ENCODE measurements at regions not wholly inside any gene's neighbourhood (a gene's known extent, or its start where the extent isn't known, plus 50 kb on each side); places are given as distances from the start of the nearest gene placed in this dataset.
"Not testable (repeated sequence)": the region's sequence is repeated elsewhere in the genome, so short reads cannot be mapped to it uniquely, and the experiment has no call there.

DNA sequence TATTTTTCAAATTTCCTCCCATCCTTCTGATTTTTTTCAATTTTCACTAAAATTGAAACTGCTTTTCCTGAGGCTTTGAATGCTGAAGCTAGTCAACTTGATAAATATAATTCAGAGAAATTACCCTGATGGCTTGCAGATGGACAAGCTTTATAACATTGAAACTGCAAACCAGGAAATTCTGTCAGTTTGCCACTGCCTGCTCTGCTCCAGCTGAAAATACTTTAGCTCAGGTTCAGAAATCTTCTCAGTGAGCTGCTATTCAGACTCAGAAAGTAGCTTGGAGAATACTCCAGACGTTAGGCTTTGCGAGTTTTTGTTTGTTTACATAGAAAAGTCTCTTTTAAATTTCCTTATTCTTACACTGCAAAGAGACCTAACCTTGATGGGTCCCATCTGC lies 1574.7 kb downstream of the STIM2 start:
- ATAC-seq (no peak), DNase-seq (ENCODE audit: low spot score in 2 of 2) (no peak)
- H3K36me3 Mint-ChIP-seq, result no peaks in the 10 kb centered on the region
- H3K4me3 Mint-ChIP-seq, result no peak overlapping the region
- H3K9me3 Mint-ChIP-seq, result peaks cover 22% of the 10 kb centered on the region
- no peaks in the 10 kb centered on the region for H3K4me1 Mint-ChIP-seq
- no peak overlapping the region for H3K27ac Mint-ChIP-seq

DNA sequence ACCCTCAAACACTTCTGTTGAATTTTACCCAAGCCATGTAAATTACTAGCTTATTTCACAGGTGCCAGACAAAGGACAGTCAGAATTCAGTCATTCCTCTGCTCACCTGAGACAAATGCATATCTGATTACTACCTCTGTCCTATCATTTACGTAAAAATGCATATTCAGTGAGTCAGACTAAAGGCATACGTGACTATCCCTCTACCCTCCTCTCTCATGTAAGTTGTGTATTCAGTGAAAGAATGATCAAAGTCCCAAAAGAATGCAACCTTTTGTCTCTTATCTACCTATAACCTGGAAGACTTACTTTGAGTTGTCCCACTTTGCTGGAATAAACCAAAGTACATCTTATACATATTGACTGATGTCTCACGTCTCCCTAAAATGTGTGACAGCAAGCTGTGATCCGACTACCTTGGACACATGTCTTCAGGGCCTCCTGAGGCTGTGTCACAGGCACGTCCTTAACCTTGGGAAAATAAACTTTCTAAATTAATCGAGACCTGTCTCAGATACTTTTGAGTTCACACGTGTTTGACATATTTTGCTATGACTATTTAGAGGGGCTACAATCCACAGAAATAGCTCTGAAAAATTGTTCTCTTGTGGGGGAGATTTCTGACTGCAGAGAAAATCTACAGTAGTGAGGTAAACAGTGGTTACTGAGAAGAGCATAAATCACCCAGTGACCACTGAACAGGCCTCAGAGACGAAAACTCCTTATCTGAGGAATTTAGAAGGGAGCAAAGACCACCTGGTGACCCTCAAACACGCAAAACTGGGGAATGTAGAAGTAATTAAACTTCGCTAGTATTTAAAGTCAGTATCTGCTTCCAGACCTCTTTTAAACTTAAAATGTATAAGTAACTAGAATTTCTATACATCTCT lies 1575.8 kb downstream of the STIM2 start:
- Mint-ChIP-seq H3K9me3 (peaks cover 17% of the 10 kb centered on the region), H3K4me3 (no peak overlapping the region), H3K36me3 (no peaks in the 10 kb centered on the region), H3K27ac (no peak overlapping the region), H3K4me1 (no peaks in the 10 kb centered on the region)
- no peak for ATAC-seq
- no peak for DNase-seq (ENCODE audit: low spot score in 2 of 2)

DNA sequence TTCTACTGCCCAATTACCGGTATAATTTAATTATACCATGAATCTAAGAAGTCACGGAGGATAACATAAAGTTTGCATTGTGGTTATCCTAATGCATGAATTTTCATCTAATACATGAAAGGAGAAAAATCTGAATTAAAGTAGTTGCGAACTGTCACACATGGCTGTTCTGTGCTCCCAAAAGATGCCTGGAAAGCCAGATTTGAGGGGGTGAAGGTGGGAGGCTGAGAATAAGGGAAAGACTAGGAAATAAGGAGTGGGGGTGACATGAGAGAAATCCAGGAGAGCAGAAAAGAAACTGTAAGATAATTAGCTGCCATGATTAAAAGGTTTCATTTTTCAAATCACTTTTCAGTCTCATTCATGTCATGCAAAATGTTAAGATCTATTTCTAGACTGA lies 1582.7 kb downstream of the STIM2 start:
- Mint-ChIP-seq H3K9me3 (peaks cover 22% of the 10 kb centered on the region), H3K27ac (no peak overlapping the region), H3K36me3 (no peaks in the 10 kb centered on the region), H3K4me3 (no peak overlapping the region), H3K4me1 (no peaks in the 10 kb centered on the region)
- no peak for DNase-seq (ENCODE audit: low spot score in 2 of 2)
- ATAC-seq, result no peak

DNA sequence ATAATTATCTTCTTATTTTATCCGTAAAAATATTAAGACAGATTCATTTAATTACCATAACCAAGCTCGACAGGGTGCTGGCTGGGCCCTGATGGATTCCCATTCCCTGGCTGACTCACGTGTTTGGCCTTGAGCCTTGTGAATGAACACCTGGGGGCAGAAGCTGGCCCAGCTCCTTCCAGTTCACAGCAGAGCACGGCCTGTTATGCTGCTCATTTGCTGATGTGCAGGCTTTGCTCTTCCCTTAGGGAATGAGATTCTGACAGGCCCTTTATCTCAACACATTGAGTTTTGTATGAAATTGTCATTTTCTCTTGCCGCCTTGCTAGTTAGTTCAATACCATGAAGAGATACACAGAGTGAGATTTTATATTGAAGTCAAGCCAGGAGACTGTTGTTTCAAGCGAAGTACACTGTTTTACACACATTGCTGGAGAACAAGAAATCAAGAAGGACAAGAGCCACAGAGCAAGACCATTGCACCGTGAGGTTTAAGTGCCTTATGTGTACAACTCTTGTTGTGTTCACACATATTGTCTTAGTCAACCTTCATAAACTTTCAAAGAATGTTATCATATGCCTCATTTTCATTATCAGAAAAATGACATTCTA lies 1583.3 kb downstream of the STIM2 start:
- no peak for DNase-seq (ENCODE audit: low spot score in 2 of 2)
- ATAC-seq, result no peak

DNA sequence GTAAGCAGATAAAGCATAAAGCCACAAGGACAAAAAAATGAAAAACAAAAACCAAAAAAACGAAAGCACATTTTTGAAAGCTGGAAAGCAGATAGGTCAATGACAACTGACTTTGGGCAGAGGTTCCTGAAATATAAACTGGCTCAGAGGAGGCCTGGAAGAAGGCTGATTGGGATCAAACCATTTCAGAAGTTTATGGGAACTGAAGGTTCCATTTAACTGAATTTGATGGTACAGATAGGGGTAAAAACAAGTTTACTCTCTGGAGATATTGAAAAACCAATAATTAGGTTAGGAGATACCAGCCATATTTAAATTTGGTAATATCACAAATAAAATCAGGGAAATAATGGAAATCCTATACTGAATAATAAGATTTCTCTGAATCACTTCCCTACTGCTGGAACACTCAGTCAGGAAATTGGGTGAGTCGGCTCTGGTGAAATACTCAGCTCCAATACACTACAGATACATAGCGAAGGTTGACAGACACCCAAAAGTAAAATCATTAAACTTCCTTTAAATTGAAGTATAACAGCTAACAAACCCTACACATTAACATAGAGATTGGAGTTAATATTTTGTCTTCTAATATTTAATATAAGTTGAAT lies 1584.3 kb downstream of the STIM2 start:
- ATAC-seq, result no peak

More for the DNA sequence above, 1583.3 kb downstream of the STIM2 start:
- peaks cover 19% of the 10 kb centered on the region for H3K9me3 Mint-ChIP-seq
- H3K27ac Mint-ChIP-seq, result no peak overlapping the region
- H3K4me3 Mint-ChIP-seq, result no peak overlapping the region
- H3K4me1 Mint-ChIP-seq, result no peaks in the 10 kb centered on the region
- H3K36me3 Mint-ChIP-seq, result no peaks in the 10 kb centered on the region

DNA sequence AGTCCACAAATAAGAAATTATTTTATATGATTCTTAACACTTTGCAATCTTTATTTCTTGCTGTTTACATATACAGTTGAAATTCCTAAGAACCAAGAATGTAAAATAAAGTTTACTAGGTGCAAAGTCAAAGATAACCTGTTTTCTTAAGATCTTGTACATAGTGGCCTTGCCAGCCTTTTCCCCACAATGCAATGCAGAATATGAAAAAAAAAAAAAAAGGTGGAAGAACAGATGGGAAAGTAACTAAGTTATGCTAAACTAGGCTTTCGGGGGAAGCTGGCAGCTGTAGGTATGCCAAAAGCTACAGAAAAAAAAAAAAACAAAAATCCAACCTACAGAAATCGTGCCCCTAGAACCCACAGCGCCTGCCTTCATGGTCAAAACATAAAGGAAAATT lies 1588.4 kb downstream of the STIM2 start:
- no peaks in the 10 kb centered on the region for H3K4me1 Mint-ChIP-seq
- peaks cover 18% of the 10 kb centered on the region for H3K9me3 Mint-ChIP-seq
- ATAC-seq (no peak), DNase-seq (ENCODE audit: low spot score in 2 of 2) (no peak)
- H3K27ac Mint-ChIP-seq, result no peak overlapping the region
- no peak overlapping the region for H3K4me3 Mint-ChIP-seq
- H3K36me3 Mint-ChIP-seq, result no peaks in the 10 kb centered on the region

More for the DNA sequence above, 1584.3 kb downstream of the STIM2 start:
- no peak overlapping the region for H3K4me3 Mint-ChIP-seq
- H3K9me3 Mint-ChIP-seq, result peaks cover 21% of the 10 kb centered on the region
- no peaks in the 10 kb centered on the region for H3K36me3 Mint-ChIP-seq
- no peak for DNase-seq (ENCODE audit: low spot score in 2 of 2)
- H3K4me1 Mint-ChIP-seq, result no peaks in the 10 kb centered on the region
- H3K27ac Mint-ChIP-seq, result no peak overlapping the region

DNA sequence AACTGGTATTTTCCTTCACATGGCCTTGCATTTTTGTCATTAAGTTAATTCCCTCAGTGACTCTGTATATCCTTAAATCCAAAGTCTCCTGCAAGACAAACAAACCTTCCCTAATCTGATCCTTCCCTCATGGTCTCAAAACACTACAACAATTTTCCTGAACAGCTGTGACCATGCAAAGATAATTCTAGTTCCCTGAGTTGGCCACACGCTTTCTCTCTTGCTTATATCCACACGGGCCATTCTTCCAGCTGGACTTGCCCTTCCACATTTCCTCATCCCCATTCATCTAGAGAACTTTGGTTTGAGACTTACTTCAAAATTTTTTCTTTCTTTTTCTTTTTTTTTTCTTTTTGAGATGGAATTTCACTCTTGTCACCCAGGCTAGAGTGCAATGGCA lies 1590.7 kb downstream of the STIM2 start:
- peaks cover 25% of the 10 kb centered on the region for H3K9me3 Mint-ChIP-seq
- no peaks in the 10 kb centered on the region for H3K4me1 Mint-ChIP-seq
- DNase-seq (ENCODE audit: low spot score in 2 of 2) (no peak), ATAC-seq (no peak)
- no peak overlapping the region for H3K27ac Mint-ChIP-seq
- no peaks in the 10 kb centered on the region for H3K36me3 Mint-ChIP-seq
- H3K4me3 Mint-ChIP-seq, result no peak overlapping the region

DNA sequence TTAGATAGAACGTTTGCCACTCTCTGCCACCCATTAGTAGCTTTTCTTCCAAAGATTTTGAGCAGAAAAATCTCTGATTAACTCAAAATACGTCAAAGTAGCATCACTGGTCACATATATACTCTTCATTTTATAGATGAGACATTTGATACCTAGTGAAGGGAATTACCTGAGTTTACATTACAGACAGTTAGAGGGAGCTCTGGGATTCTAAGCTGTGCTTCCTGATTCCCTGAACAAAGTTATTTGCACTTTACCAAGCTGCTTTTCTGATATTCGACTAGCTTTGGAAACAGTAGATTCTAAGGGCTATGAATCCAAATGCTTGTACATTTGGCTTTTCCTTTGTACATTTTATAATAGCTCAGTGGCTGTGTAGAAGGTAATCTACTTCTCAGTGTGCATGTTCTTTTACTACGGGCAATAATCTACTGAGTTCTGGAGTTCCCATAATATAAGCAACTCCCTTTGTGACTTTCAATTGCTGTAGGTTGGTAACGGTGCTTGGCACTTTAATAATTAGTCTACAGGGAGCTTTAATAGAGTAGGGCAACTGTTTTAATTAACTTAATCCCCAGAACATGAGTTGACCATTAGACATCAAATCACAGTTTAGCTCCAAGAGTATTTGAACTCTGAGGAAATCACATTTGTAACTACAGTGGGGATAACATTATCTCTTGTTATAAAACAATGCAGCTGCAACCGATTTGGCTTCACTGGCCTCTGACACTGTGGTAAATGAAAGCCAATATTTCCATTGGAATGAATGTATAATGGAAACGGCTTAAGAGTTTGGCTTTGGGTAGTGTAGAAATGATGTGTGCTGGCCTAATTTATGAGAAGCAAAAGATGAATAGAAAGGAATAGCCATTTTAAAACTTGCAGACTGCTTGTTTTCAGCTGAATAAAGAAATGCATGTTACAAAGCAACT lies 1602.4 kb downstream of the STIM2 start:
- no peaks in the 10 kb centered on the region for H3K36me3 Mint-ChIP-seq
- no peaks in the 10 kb centered on the region for H3K4me1 Mint-ChIP-seq
- DNase-seq (ENCODE audit: low spot score in 2 of 2), result no peak
- no peak overlapping the region for H3K4me3 Mint-ChIP-seq
- H3K9me3 Mint-ChIP-seq, result peaks cover 2% of the 10 kb centered on the region
- no peak overlapping the region for H3K27ac Mint-ChIP-seq
- no peak for ATAC-seq

DNA sequence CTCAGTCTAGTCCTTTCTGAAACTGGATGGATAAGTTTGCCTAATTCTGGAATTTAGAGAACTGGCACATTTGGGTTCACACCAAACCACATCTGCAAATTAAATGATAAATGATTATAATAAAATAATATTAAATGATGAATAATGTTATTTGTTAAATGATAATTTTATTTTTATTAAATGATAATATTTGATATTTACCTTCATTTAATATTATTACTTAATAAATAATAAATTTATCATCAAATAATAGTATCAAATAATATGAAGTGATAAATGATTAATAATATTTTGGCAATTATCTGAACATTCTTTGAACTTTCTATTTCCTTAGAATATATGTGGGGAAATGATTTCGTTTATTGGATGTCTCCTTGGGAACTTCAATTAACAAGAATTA lies 1604.2 kb downstream of the STIM2 start:
- ATAC-seq (no peak), DNase-seq (ENCODE audit: low spot score in 2 of 2) (no peak)
- Mint-ChIP-seq H3K4me1 (no peaks in the 10 kb centered on the region), H3K9me3 (peaks cover 10% of the 10 kb centered on the region), H3K4me3 (no peak overlapping the region), H3K27ac (no peak overlapping the region), H3K36me3 (no peaks in the 10 kb centered on the region)

DNA sequence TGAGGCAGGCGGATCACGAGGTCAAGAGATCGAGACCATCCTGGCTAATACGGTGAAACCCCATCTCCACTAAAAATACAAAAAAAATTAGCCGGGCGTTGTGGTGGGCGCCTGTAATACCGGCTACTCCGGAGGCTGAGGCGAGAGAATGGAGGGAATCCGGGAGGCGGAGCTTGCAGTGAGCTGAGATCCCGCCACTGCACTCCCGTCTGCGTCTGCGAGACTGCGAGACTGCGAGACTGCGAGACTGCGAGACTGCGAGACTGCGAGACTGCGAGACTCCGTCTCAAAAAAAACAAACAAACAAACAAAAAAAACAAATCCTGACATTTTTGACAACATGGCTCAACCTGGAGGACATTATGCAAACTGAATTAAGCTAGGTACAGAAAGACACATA lies 1606.2 kb downstream of the STIM2 start:
- H3K4me1 Mint-ChIP-seq; H3K27ac Mint-ChIP-seq; DNase-seq (ENCODE audit: low spot score in 2 of 2); H3K36me3 Mint-ChIP-seq; H3K4me3 Mint-ChIP-seq; ATAC-seq: not testable (repeated sequence)
- H3K9me3 Mint-ChIP-seq, result peaks cover 14% of the 10 kb centered on the region

DNA sequence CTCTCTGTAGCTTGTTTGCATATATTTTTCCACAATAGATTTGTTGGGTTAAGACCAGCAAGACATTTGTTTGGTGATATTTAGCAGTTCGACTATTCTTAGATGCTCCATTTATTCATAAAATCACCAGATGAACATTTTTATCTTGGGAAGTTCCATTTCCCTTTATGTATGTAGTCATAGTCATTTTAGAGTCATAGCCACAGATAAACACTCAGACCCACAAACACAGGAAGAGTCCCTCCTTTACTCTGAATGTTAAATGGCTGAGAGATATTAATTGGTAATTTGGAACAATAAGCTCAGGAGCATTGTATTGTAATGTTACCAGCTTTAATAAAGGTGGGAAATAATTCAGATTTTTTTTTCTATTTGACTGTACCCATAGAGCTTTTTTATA lies 1608.7 kb downstream of the STIM2 start:
- no peak for DNase-seq (ENCODE audit: low spot score in 2 of 2)
- Mint-ChIP-seq H3K4me1 (no peaks in the 10 kb centered on the region), H3K9me3 (peaks cover 17% of the 10 kb centered on the region), H3K36me3 (no peaks in the 10 kb centered on the region), H3K27ac (no peak overlapping the region), H3K4me3 (no peak overlapping the region)
- no peak for ATAC-seq

DNA sequence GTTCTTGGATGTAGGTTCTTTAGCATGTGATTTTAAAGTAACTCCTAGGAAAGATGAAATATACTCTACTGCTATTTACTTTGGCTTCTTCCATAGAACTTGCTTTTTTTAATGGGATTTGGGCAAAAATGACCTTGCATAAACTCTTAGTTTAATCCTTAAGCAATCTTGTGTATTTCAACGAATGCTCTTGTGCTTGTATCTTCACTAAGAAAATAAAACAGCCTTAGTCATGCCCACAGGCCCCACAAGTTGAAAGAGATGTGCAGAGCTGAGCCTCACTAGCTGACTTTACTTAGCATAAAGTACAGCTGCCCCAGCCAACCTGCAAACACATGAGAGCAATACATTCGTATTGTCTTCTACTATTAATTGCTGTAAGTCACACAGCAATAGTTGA lies 1609.2 kb downstream of the STIM2 start:
- Mint-ChIP-seq H3K27ac (no peak overlapping the region), H3K9me3 (peaks cover 17% of the 10 kb centered on the region), H3K4me3 (no peak overlapping the region), H3K36me3 (no peaks in the 10 kb centered on the region), H3K4me1 (no peaks in the 10 kb centered on the region)
- DNase-seq (ENCODE audit: low spot score in 2 of 2) (no peak), ATAC-seq (no peak)

DNA sequence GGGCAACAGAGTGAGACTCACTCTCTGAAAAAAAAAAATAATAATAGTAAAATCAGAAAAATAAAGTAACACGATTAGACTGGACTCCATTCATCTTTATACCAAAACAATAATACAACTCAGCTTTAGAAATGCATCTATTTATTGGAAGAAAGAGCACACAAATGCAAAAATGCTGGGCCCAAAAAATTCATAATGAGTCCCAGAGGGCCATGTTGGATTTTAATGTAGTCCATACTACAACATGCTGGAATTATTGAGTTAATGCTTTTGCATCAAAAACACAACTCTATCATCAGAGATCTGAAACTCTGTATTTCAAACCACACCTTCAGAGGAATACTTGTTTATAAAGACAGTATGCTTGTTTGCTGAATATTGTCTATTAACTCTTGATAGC lies 1614.7 kb downstream of the STIM2 start:
- ATAC-seq (no peak), DNase-seq (ENCODE audit: low spot score in 2 of 2) (no peak)
- Mint-ChIP-seq H3K4me1 (no peaks in the 10 kb centered on the region), H3K9me3 (peaks cover 10% of the 10 kb centered on the region), H3K36me3 (no peaks in the 10 kb centered on the region), H3K27ac (no peak overlapping the region), H3K4me3 (no peak overlapping the region)

DNA sequence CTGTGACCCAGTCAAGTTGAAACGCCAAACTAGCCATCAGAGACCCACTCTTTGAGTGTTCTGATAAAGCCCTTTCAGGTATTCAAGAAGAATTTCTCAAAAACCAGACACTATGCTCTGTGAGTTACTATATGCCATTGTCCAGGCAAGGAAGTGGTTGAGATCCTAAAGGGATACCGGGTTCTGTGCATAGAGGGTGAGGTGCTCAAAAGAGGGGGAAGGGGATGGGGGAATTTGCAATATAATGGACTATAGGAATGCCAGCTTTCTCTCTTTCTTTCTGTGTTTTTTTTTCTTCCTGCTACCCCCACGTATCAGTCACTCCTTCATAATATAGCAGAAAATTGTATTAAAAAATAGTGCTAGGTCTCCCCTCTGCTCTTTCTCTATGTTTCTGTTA lies 1619.0 kb downstream of the STIM2 start:
- Mint-ChIP-seq H3K36me3 (no peaks in the 10 kb centered on the region), H3K9me3 (peaks cover 5% of the 10 kb centered on the region), H3K4me1 (no peaks in the 10 kb centered on the region), H3K27ac (no peak overlapping the region), H3K4me3 (no peak overlapping the region)
- no peak for DNase-seq (ENCODE audit: low spot score in 2 of 2)
- ATAC-seq, result no peak

DNA sequence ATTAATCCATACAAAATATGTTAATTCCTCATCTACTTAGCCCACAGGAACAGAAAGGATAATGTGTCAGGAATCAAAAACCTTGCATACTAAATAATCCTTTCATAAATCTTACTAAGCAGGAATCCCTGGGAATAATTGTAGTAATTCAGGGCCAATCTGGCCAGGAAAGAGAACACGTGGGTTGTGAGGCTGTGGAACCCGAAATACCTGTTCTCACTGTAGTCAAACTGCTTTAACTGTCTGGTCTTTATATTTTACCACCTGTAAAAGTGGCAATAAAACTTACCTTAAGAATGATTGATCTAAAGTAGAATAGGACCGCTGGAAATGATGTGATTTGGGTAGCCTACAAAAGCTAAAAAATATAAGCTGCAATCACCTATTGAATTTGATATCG lies 1620.9 kb downstream of the STIM2 start:
- Mint-ChIP-seq H3K4me3 (no peak overlapping the region), H3K9me3 (peaks cover 5% of the 10 kb centered on the region), H3K27ac (no peak overlapping the region), H3K36me3 (no peaks in the 10 kb centered on the region), H3K4me1 (no peaks in the 10 kb centered on the region)
- ATAC-seq, result no peak
- DNase-seq (ENCODE audit: low spot score in 2 of 2), result no peak
